ENCODE measurements at regions not wholly inside any gene's neighbourhood (a gene's known extent, or its start where the extent isn't known, plus 50 kb on each side); places are given as distances from the start of the nearest gene placed in this dataset.

DNA sequence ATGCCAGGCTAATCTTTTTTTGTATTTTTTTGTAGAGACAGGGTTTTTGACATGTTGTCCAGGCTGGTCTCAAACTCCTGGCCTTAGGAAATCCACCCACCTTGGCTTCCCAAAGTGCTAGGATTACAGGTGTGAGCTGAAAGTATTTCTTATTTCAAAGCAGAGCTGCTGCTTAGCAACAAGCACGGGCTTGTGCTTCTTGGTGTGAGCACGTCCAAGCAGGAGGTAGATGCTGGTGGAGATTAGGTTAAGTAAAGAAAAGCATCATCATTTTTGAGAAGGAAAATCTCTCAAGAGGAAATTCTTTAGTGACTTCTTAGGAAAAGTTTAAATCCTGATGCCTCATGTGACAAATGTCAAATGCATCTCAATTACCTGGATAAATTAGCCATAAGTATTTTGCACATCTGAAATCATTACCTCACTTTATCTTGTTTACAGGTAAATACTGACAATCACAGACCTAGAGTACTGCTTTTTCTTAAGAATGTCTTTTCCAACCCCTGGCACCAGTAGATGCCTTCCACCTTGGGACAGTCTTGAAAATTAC, 431.8 kb upstream of the FZD8 start:
- Histone ChIP-seq H3K27me3 (ENCODE audit: control insufficient read depth, insufficient read depth, low read length) (no peaks in the 10 kb centered on the region), H3K4me3 (ENCODE audit: low read depth, low read length) (no peak overlapping the region), H3K36me3 (ENCODE audit: control insufficient read depth, insufficient read depth, low read length) (no peaks in the 10 kb centered on the region)
- no peak for DNase-seq (ENCODE audit: low read depth)
- TF ChIP-seq, protein P1, sequence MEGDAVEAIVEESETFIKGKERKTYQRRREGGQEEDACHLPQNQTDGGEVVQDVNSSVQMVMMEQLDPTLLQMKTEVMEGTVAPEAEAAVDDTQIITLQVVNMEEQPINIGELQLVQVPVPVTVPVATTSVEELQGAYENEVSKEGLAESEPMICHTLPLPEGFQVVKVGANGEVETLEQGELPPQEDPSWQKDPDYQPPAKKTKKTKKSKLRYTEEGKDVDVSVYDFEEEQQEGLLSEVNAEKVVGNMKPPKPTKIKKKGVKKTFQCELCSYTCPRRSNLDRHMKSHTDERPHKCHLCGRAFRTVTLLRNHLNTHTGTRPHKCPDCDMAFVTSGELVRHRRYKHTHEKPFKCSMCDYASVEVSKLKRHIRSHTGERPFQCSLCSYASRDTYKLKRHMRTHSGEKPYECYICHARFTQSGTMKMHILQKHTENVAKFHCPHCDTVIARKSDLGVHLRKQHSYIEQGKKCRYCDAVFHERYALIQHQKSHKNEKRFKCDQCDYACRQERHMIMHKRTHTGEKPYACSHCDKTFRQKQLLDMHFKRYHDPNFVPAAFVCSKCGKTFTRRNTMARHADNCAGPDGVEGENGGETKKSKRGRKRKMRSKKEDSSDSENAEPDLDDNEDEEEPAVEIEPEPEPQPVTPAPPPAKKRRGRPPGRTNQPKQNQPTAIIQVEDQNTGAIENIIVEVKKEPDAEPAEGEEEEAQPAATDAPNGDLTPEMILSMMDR (IDR thresholded peaks at IDR 0.05; ENCODE audit: insufficient read depth, low read length, poor library complexity, severe bottlenecking) = no peak

DNA sequence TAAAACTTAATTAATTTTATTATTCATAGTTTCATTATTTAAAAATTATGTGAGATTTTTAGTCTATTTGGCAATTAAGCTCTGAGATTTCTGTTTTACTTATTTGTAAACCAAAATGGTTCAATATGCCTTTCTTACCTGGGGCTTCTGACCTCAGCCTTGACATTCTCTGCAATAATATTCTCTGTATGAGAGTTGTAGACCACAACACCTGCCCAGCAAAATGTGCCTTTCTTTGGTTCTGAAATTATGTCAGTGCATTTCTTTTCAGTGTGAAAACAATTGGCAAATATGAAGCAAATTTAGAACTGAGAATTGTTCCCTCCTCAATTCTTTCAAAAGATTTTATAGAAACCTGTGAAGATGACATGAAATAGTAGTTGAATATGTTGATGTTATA, 426.4 kb upstream of the FZD8 start:
- no peak overlapping the region for H3K4me3 ChIP-seq (ENCODE audit: low read depth, low read length)
- no peaks in the 10 kb centered on the region for H3K27me3 ChIP-seq (ENCODE audit: control insufficient read depth, insufficient read depth, low read length)
- H3K36me3 ChIP-seq (ENCODE audit: control insufficient read depth, insufficient read depth, low read length) = no peaks in the 10 kb centered on the region
- no peak for DNase-seq (ENCODE audit: low read depth)
- TF ChIP-seq, protein P1 (IDR thresholded peaks at IDR 0.05; ENCODE audit: insufficient read depth, low read length, poor library complexity, severe bottlenecking) = no peak

DNA sequence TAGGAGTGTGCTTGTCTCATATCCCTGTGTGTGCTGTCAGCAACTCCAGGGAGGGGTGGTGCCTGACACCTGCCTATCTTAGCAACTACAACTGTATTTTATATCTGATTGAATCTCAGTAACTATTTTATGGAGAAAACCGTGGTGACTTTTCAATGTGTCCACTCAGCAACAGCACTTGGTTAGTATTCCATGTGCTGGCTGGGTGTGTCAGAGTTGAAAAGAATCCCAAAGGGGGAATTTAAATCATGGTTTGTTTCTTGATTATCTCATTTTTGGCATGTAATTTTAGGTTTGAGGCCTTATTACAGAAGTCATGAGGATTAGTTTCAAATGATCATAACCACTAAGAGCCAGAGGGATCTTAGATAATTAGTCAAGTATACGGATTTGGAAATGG, 425.7 kb upstream of the FZD8 start:
- TF ChIP-seq, protein P1 (IDR thresholded peaks at IDR 0.05; ENCODE audit: insufficient read depth, low read length, poor library complexity, severe bottlenecking) = no peak
- Histone ChIP-seq H3K36me3 (ENCODE audit: control insufficient read depth, insufficient read depth, low read length) (no peaks in the 10 kb centered on the region), H3K4me3 (ENCODE audit: low read depth, low read length) (no peak overlapping the region), H3K27me3 (ENCODE audit: control insufficient read depth, insufficient read depth, low read length) (no peaks in the 10 kb centered on the region)
- DNase-seq (ENCODE audit: low read depth) = no peak

DNA sequence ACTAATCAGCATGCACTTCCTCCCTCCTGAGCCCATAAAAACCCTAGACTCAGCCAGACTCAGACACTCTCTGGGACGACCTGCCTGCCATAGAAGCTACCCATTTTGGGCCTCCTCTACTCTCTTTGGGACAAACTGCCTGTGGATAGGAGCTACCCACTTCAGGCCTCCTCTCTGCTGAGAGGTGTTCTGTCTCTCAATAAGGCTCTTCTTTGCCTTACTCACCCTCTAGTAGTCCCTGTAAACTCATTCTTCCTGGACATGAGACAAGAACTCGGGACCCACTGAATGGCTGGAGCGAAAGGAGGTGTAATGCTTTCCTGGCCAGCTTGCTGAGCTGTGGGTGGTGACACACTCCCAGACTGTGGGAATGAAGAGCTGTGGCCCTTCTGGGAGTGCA, 424.8 kb upstream of the FZD8 start:
- Histone ChIP-seq H3K4me3 (ENCODE audit: low read depth, low read length) (no peak overlapping the region), H3K36me3 (ENCODE audit: control insufficient read depth, insufficient read depth, low read length) (no peaks in the 10 kb centered on the region), H3K27me3 (ENCODE audit: control insufficient read depth, insufficient read depth, low read length) (no peaks in the 10 kb centered on the region)
- TF ChIP-seq, protein P1 (IDR thresholded peaks at IDR 0.05; ENCODE audit: insufficient read depth, low read length, poor library complexity, severe bottlenecking) = no peak
- no peak for DNase-seq (ENCODE audit: low read depth)

DNA sequence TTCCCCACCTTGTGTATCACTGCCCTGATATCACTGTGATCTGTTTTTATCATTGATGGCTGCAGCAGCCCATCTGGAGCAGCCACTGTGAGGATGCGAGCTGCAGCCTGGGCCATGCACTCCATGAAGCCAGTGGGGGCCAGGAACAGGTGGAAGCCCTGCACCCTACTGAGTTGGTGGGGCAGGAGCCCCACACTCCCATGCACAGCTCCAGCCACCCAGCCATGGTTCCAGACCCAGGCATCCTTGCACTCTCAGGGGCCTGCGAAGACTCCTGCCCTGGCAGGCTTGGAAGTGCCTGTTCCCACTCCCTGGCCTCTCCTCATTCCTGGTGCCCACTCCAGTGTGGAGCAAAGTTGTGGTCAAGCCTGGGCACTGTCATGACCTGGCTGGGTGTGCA, 424.0 kb upstream of the FZD8 start:
- no peak overlapping the region for H3K4me3 ChIP-seq (ENCODE audit: low read depth, low read length)
- DNase-seq (ENCODE audit: low read depth) = no peak
- TF ChIP-seq, protein P1 (IDR thresholded peaks at IDR 0.05; ENCODE audit: insufficient read depth, low read length, poor library complexity, severe bottlenecking) = no peak
- H3K27me3 ChIP-seq (ENCODE audit: control insufficient read depth, insufficient read depth, low read length) = no peaks in the 10 kb centered on the region
- H3K36me3 ChIP-seq (ENCODE audit: control insufficient read depth, insufficient read depth, low read length) = no peaks in the 10 kb centered on the region

DNA sequence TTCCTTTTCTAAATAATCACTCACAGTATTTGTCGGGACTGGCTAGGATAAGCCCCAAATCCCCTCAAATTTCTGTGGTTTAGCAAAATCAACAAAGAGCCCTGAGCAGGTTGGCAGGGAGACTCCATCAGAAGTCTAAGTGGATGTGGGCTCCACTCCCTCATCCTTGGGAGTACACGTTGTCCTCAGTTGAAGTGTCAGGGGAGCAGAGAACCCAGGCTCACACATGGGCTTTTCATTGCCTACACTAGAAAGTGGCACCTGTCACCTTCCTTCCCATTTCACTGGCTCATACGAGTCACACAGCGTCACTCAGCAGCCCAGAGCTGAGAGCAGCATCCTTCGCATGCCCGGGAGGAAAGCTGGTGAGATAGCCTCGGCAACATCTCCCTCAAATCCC, 421.3 kb upstream of the FZD8 start:
- DNase-seq (ENCODE audit: low read depth) = no peak
- TF ChIP-seq, protein P1 (IDR thresholded peaks at IDR 0.05; ENCODE audit: insufficient read depth, low read length, poor library complexity, severe bottlenecking) = no peak
- no peaks in the 10 kb centered on the region for H3K27me3 ChIP-seq (ENCODE audit: control insufficient read depth, insufficient read depth, low read length)
- no peaks in the 10 kb centered on the region for H3K36me3 ChIP-seq (ENCODE audit: control insufficient read depth, insufficient read depth, low read length)
- no peak overlapping the region for H3K4me3 ChIP-seq (ENCODE audit: low read depth, low read length)

Measured in kidney epithelial cell (primary cell).